GM18502 (cell line): ENCODE measurements at regions not wholly inside any gene's neighbourhood (a gene's known extent, or its start where the extent isn't known, plus 50 kb on each side); places are given as distances from the start of the nearest gene placed in this dataset.

Experiments
- ATAC-seq: cut with Tn5 transposase; IDR thresholded peaks from one replicate; pipeline ENCODE4 v1.9.1; 2021; ENCODE audit warnings: mild to moderate bottlenecking; ENCODE audit not compliant: unreplicated experiment, poor library complexity

GRCh38 chr9:23394189-23394588 is 431.9 kb downstream of the ELAVL2 start:
- ATAC-seq, result no peak

- no peak for ATAC-seq
Observed at GRCh38 chr9:23408874-23409273, 417.2 kb downstream of the ELAVL2 start.

GRCh38 chr9:23412046-23412445 is 414.0 kb downstream of the ELAVL2 start:
- no peak for ATAC-seq

GRCh38 chr9:23412458-23412857 is 413.6 kb downstream of the ELAVL2 start:
- no peak for ATAC-seq

GRCh38 chr9:23413541-23413940 is 412.5 kb downstream of the ELAVL2 start:
- no peak for ATAC-seq

- ATAC-seq, result no peak
Observed at GRCh38 chr9:23423999-23424398, 402.0 kb downstream of the ELAVL2 start.

- no peak for ATAC-seq
Observed at GRCh38 chr9:23426144-23426543, 399.9 kb downstream of the ELAVL2 start.

- no peak for ATAC-seq
Observed at GRCh38 chr9:23431459-23431858, 394.6 kb downstream of the ELAVL2 start.

- ATAC-seq, result no peak
Observed at GRCh38 chr9:23434654-23435053, 391.4 kb downstream of the ELAVL2 start.

GRCh38 chr9:23438299-23438907 is 387.6 kb downstream of the ELAVL2 start:
- ATAC-seq, result no peak

- ATAC-seq, result no peak
Observed at GRCh38 chr9:23441275-23441674, 384.8 kb downstream of the ELAVL2 start.

- no peak for ATAC-seq
Observed at GRCh38 chr9:23444658-23445057, 381.4 kb downstream of the ELAVL2 start.

- ATAC-seq, result no peak
Observed at GRCh38 chr9:23447166-23447565, 378.9 kb downstream of the ELAVL2 start.

- ATAC-seq, result no peak
Observed at GRCh38 chr9:23447944-23448343, 378.1 kb downstream of the ELAVL2 start.

- no peak for ATAC-seq
Observed at GRCh38 chr9:23451802-23452418, 374.1 kb downstream of the ELAVL2 start.

- ATAC-seq, result no peak
Observed at GRCh38 chr9:23464275-23464674, 361.8 kb downstream of the ELAVL2 start.

- no peak for ATAC-seq
Observed at GRCh38 chr9:23467276-23467675, 358.8 kb downstream of the ELAVL2 start.

GRCh38 chr9:23477908-23478307 is 348.1 kb downstream of the ELAVL2 start:
- ATAC-seq, result no peak

- ATAC-seq, result no peak
Observed at GRCh38 chr9:23483566-23483965, 342.5 kb downstream of the ELAVL2 start.

GRCh38 chr9:23492126-23493002 is 333.7 kb downstream of the ELAVL2 start:
- ATAC-seq, result no peak

GRCh38 chr9:23493219-23493618 is 332.8 kb downstream of the ELAVL2 start:
- ATAC-seq, result no peak
